Keratinocyte (primary cell): ENCODE measurements at regions not wholly inside any gene's neighbourhood (a gene's known extent, or its start where the extent isn't known, plus 50 kb on each side); places are given as distances from the start of the nearest gene placed in this dataset.

Experiments
- DNase-seq: peaks from one replicate; pipeline ENCODE4 v3.0.0-alpha.2; 2011; ENCODE audit warnings: low read depth, missing footprints, low spot score
- FAIRE-seq: peaks from 2 replicates; lab custom pipeline; 2011; peaks lifted over from hg19 to GRCh38; lab: Jason Lieb, UNC
- H2AFZ ChIP-seq: 2 replicates; pipeline ENCODE4 v1.6.0; 2012; ENCODE audit warnings: low read length, control low read depth, inconsistent platforms; ENCODE audit not compliant: control insufficient read depth
- H3K27ac ChIP-seq: 2 replicates; pipeline ENCODE4 v1.5.1; 2011; ENCODE audit warnings: low read length; ENCODE audit not compliant: control insufficient read depth, insufficient read depth
- H3K27me3 ChIP-seq: 3 replicates; pipeline ENCODE4 v1.6.0; 2011; ENCODE audit warnings: low read length; ENCODE audit not compliant: control insufficient read depth, insufficient read depth; ENCODE audit errors: extremely low read depth
- H3K36me3 ChIP-seq, 2 experiments: 2 replicates in 1 of 2; 3 replicates in 1 of 2; pipeline ENCODE4 v1.5.1; 2011; ENCODE audit warnings: low read length in 2 of 2, mild to moderate bottlenecking in 1 of 2; ENCODE audit not compliant: control insufficient read depth in 2 of 2, insufficient read depth in 2 of 2; ENCODE audit errors: extremely low read depth in 1 of 2
- H3K4me1 ChIP-seq: 3 replicates; pipeline ENCODE4 v1.5.1; 2011; ENCODE audit warnings: low read length; ENCODE audit not compliant: control insufficient read depth, insufficient read depth; ENCODE audit errors: extremely low read depth
- H3K4me2 ChIP-seq: 3 replicates; pipeline ENCODE4 v1.6.0; 2011; ENCODE audit warnings: low read depth, low read length; ENCODE audit not compliant: control insufficient read depth, insufficient read depth; ENCODE audit errors: extremely low read depth
- H3K4me3 ChIP-seq, 3 experiments: fragments of 200-600 bp in 1 of 3; sonication (generic) in 1 of 3; 2 replicates in 2 of 3; 3 replicates in 1 of 3; pipeline ENCODE4 v1.5.1; 2011 to 2016; ENCODE audit warnings: low read length in 3 of 3, mild to moderate bottlenecking in 3 of 3, control low read depth in 2 of 3, inconsistent platforms in 1 of 3, low read depth in 1 of 3, mixed read lengths in 1 of 3, mixed run types in 1 of 3, moderate library complexity in 1 of 3; ENCODE audit not compliant: control insufficient read depth in 2 of 3, insufficient read depth in 2 of 3; ENCODE audit errors: extremely low read depth in 1 of 3
- H3K79me2 ChIP-seq: 2 replicates; pipeline ENCODE4 v1.6.0; 2012; ENCODE audit warnings: low read length; ENCODE audit not compliant: control insufficient read depth, insufficient read depth
- H3K9ac ChIP-seq: 3 replicates; pipeline ENCODE4 v1.6.0; 2011; ENCODE audit warnings: low read length; ENCODE audit not compliant: control insufficient read depth, insufficient read depth; ENCODE audit errors: extremely low read depth
- H3K9me1 ChIP-seq: 3 replicates; pipeline ENCODE4 v1.6.0; 2011; ENCODE audit warnings: low read length; ENCODE audit not compliant: control insufficient read depth, insufficient read depth; ENCODE audit errors: extremely low read depth
- H3K9me3 ChIP-seq: 2 replicates; pipeline ENCODE4 v1.5.1; 2012; ENCODE audit warnings: low read depth, low read length; ENCODE audit not compliant: control insufficient read depth
- H4K20me1 ChIP-seq: 3 replicates; pipeline ENCODE4 v1.6.0; 2011; ENCODE audit warnings: low read length; ENCODE audit not compliant: control insufficient read depth, insufficient read depth; ENCODE audit errors: extremely low read depth
- EZH2 ChIP-seq: IDR thresholded peaks from one replicate; pipeline ENCODE4 v1.6.1; 2012; ENCODE audit warnings: inconsistent platforms, mild to moderate bottlenecking, low read length, moderate library complexity
- dilution Hi-C: fragments of 300-500 bp; cut with MboI; formaldehyde crosslinking; loops from one replicate; pipeline ENCODE4 v1.7.0; 2020; ENCODE audit warnings: low sequenced_read_pairs; ENCODE audit not compliant: extremely low pct_ligation_motif_present
- TF ChIP-seq, protein P1 (sequence below), 3 experiments: IDR thresholded peaks in 1 of 3; conservative IDR thresholded peaks in 1 of 3; optimal IDR thresholded peaks in 1 of 3; 2 replicates in 2 of 3; 3 replicates in 1 of 3; pipeline versions ENCODE3 to v1.5.1; 2011; ENCODE audit warnings: low read length in 3 of 3, mild to moderate bottlenecking in 3 of 3, moderate library complexity in 2 of 3, control low read depth in 1 of 3, inconsistent platforms in 1 of 3; ENCODE audit not compliant: insufficient read depth in 2 of 3; ENCODE audit errors: extremely low read depth in 1 of 3

GRCh38 chr11:115886422-115886733, 382.2 kb upstream of the CADM1 start:
- FAIRE-seq (no peak), DNase-seq (no peak)
- no peaks in the 10 kb centered on the region for H3K36me3 ChIP-seq
- H3K4me2 ChIP-seq: no peak overlapping the region
- H3K79me2 ChIP-seq: no peaks in the 10 kb centered on the region
- no peaks in the 10 kb centered on the region for H3K4me1 ChIP-seq
- H3K4me3 ChIP-seq: no peak overlapping the region
- no peak overlapping the region for H3K27ac ChIP-seq
- H2AFZ ChIP-seq: no peak overlapping the region
- H3K9me1 ChIP-seq: no peaks in the 10 kb centered on the region
- no peaks in the 10 kb centered on the region for H3K9me3 ChIP-seq
- dilution Hi-C loops: no loop called here
- TF ChIP-seq, protein P1, sequence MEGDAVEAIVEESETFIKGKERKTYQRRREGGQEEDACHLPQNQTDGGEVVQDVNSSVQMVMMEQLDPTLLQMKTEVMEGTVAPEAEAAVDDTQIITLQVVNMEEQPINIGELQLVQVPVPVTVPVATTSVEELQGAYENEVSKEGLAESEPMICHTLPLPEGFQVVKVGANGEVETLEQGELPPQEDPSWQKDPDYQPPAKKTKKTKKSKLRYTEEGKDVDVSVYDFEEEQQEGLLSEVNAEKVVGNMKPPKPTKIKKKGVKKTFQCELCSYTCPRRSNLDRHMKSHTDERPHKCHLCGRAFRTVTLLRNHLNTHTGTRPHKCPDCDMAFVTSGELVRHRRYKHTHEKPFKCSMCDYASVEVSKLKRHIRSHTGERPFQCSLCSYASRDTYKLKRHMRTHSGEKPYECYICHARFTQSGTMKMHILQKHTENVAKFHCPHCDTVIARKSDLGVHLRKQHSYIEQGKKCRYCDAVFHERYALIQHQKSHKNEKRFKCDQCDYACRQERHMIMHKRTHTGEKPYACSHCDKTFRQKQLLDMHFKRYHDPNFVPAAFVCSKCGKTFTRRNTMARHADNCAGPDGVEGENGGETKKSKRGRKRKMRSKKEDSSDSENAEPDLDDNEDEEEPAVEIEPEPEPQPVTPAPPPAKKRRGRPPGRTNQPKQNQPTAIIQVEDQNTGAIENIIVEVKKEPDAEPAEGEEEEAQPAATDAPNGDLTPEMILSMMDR (optimal IDR thresholded peaks at IDR 0.05 in 1 of 3, IDR thresholded peaks at IDR 0.05 in 1 of 3, conservative IDR thresholded peaks at IDR 0.05 in 1 of 3; ENCODE audit: extremely low read depth in 1 of 3, insufficient read depth in 2 of 3, low read length in 3 of 3): no peak
- no peak for TF ChIP-seq EZH2
- H3K27me3 ChIP-seq: no peaks in the 10 kb centered on the region
- no peaks in the 10 kb centered on the region for H4K20me1 ChIP-seq
- H3K9ac ChIP-seq: no peak overlapping the region

DNA sequence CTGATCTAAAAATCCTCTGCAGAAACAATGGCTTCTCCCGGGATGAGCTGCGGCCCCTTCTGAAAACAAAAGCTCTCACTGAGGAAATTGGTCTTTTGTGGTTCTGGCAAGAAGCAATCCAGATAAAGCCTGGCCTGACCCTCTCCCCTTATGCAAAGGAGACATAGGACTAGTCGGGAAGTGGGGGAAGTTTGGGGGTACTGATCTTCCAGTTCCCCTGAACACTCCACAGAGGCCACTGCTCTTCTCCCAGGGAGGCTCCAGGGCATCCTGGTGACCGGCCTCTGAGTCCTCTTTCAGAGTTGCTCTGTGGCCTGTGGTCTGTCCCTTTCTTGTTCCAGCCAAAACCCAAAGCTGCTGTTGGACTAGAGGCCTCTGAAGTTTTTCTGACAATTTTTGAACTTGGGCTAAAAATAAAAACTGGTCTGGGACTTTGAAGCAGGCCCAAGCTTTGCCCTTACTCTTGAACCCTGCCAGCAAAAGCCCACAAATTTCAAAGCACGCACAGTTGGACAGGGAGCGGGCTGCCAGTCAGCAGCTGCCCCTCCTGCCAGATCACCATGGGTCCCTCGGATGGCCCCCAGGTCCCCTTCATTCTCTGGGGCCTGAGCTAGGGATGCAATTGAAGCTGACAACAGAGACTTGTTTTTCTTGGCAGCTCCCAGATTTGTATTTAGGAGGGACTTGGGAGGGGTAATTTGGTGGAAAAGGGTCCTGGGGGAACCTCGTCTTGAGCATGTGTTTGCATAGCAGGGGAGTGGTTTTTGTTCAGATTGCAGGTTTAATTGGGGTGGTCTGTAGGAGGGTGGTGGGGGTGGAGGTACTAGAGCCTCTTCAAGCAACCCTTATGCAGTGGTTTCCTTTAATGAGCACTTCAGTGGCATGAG, 381.6 kb upstream of the CADM1 start:
- no peaks in the 10 kb centered on the region for H3K27me3 ChIP-seq
- H3K27ac ChIP-seq: no peak overlapping the region
- no peaks in the 10 kb centered on the region for H4K20me1 ChIP-seq
- H3K4me2 ChIP-seq: no peak overlapping the region
- no peaks in the 10 kb centered on the region for H3K4me1 ChIP-seq
- H3K9ac ChIP-seq: no peak overlapping the region
- no peak for FAIRE-seq
- H3K79me2 ChIP-seq: no peaks in the 10 kb centered on the region
- no peaks in the 10 kb centered on the region for H3K9me3 ChIP-seq
- H3K4me3 ChIP-seq: no peak overlapping the region
- H3K36me3 ChIP-seq: no peaks in the 10 kb centered on the region
- H2AFZ ChIP-seq: no peak overlapping the region
- dilution Hi-C loops: no loop called here
- TF ChIP-seq, protein P1 (optimal IDR thresholded peaks at IDR 0.05 in 1 of 3, IDR thresholded peaks at IDR 0.05 in 1 of 3, conservative IDR thresholded peaks at IDR 0.05 in 1 of 3; ENCODE audit: extremely low read depth in 1 of 3, insufficient read depth in 2 of 3, low read length in 3 of 3): no peak
- TF ChIP-seq EZH2: no peak
- no peak for DNase-seq
- no peaks in the 10 kb centered on the region for H3K9me1 ChIP-seq
